Stomach (tissue), 8 donors: ENCODE measurements at regions not wholly inside any gene's neighbourhood (a gene's known extent, or its start where the extent isn't known, plus 50 kb on each side); places are given as distances from the start of the nearest gene placed in this dataset.

Experiments used
- DNase-seq, 2 donors: peaks; one replicate each; pipeline versions ENCODE4 v3.0.0 to v3.0.0-alpha.2; 2013 to 2019
- H3K27ac ChIP-seq, 5 donors: fragments of 200-600 bp in 4 of 5; sonication (generic) in 4 of 5; one replicate each; pipeline ENCODE4 v1.5.1; 2013 to 2019; ENCODE audit warnings: mild to moderate bottlenecking in 1 of 5, moderate library complexity in 1 of 5
- H3K27me3 ChIP-seq, 3 donors: fragments of 200-600 bp; sonication (generic); one replicate each; pipeline ENCODE4 v1.5.1; 2017 to 2019; ENCODE audit warnings: mixed run types in 1 of 3
- H3K36me3 ChIP-seq, 4 donors: fragments of 200-600 bp; sonication (generic); 1 replicate in 3 of 4; 2 replicates in 1 of 4; pipeline ENCODE4 v1.5.1; 2016 to 2019
- H3K4me1 ChIP-seq, 4 donors: fragments of 200-600 bp; sonication (generic); one replicate each; pipeline ENCODE4 v1.5.1; 2016 to 2019
- H3K4me3 ChIP-seq, 4 donors: fragments of 200-600 bp; sonication (generic) in 3 of 4; one replicate each; pipeline ENCODE4 v1.5.1; 2016 to 2019; ENCODE audit warnings: mild to moderate bottlenecking in 1 of 4
- H3K9me3 ChIP-seq, 4 donors: fragments of 200-600 bp; sonication (generic); one replicate each; pipeline ENCODE4 v1.5.1; 2016 to 2019
- EP300 ChIP-seq: sonication (generic); formaldehyde crosslinking; IDR thresholded peaks from one replicate; pipeline ENCODE4 v1.6.1; 2017; ENCODE audit warnings: antibody characterized with exemption
- POLR2A ChIP-seq, 4 donors: fragments of 450-650 bp; IDR thresholded peaks; one replicate each; pipeline ENCODE4 v1.6.1; 2016; ENCODE audit warnings: antibody characterized with exemption in 4 of 4, control low read depth in 2 of 4, mild to moderate bottlenecking in 1 of 4, moderate library complexity in 1 of 4
- POLR2AphosphoS5 ChIP-seq, 3 donors: sonication (generic); formaldehyde crosslinking; IDR thresholded peaks; one replicate each; pipeline ENCODE4 v1.6.1; 2016; ENCODE audit warnings: antibody characterized with exemption in 3 of 3
- WGBS, 5 donors: extraction: QIAGEN DNeasy Blood & Tissue Kit in 3 of 5; methylation state at CpG; one replicate each; pipeline versions ENCODE4 v1.1.5 to v1.1.7; 2013 to 2018; 5-methylcytosine and 5-hydroxymethylcytosine counted together
- intact Hi-C: fragments of 100-400 bp; cut with DNase I; formaldehyde crosslinking; loops from one replicate; pipeline ENCODE4 v1.15.1; 2023; ENCODE audit warnings: low total_unique reads
- TF ChIP-seq, protein P1 (sequence below), 7 experiments: fragments of 450-650 bp in 4 of 7; fragments of 200-600 bp in 3 of 7; sonication (generic) in 3 of 7; IDR thresholded peaks; one replicate each; pipeline ENCODE4 v1.5.1; 2016 to 2019; ENCODE audit warnings: antibody characterized with exemption in 7 of 7, control low read depth in 2 of 7, mild to moderate bottlenecking in 1 of 7
- donor health status: healthy with polysubstance abuse.
- donor health status: Bipolar disorder and iron deficiency.
- donor health status: healthy.

GRCh38 chr15:39442898-39443297 is 138.0 kb upstream of the THBS1 start:
- H3K36me3 ChIP-seq = no peaks in the 10 kb centered on the region
- H3K4me3 ChIP-seq = no peak overlapping the region
- DNase-seq = no peak
- H3K4me1 ChIP-seq = no peaks in the 10 kb centered on the region
- no peak for TF ChIP-seq EP300
- TF ChIP-seq, protein P1, sequence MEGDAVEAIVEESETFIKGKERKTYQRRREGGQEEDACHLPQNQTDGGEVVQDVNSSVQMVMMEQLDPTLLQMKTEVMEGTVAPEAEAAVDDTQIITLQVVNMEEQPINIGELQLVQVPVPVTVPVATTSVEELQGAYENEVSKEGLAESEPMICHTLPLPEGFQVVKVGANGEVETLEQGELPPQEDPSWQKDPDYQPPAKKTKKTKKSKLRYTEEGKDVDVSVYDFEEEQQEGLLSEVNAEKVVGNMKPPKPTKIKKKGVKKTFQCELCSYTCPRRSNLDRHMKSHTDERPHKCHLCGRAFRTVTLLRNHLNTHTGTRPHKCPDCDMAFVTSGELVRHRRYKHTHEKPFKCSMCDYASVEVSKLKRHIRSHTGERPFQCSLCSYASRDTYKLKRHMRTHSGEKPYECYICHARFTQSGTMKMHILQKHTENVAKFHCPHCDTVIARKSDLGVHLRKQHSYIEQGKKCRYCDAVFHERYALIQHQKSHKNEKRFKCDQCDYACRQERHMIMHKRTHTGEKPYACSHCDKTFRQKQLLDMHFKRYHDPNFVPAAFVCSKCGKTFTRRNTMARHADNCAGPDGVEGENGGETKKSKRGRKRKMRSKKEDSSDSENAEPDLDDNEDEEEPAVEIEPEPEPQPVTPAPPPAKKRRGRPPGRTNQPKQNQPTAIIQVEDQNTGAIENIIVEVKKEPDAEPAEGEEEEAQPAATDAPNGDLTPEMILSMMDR (IDR thresholded peaks at IDR 0.05) = no peak
- no peak for TF ChIP-seq POLR2A (IDR thresholded peaks at IDR 0.05)
- TF ChIP-seq POLR2AphosphoS5 (IDR thresholded peaks at IDR 0.05) = no peak
- H3K27me3 ChIP-seq = no peaks in the 10 kb centered on the region
- no peak overlapping the region for H3K27ac ChIP-seq
- H3K9me3 ChIP-seq = no peaks in the 10 kb centered on the region
- intact Hi-C loops = no loop called here
- 81 to 88% (median 86%) methylated on average over 2 of the region's 2 CpGs for WGBS, 5 donors

DNA sequence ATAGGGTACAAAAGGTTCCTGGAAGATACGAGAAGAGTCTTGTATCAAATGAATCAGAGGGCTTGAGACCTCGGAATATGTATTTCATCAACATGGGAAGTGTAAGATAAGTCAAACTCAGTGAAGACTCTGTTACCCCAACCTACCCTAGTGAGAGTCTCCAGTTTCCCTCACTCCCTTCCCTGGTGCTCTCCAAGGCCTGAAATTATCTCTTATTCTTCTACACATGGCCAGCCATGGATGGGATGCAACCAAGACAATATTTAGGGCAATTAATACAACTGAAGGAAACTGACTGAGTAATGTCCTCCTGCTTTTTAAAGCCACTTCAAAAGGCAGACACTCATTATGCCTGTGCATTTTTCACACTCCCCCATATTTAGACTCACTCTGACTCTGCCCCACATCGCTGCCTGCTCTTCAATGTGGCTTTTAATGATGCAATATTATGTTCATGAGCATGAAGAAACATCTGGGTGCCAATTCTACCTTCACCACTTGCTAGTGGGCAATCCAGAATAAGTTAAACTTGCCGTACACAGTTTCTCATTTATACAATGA is 137.1 kb upstream of the THBS1 start:
- no peak for TF ChIP-seq POLR2AphosphoS5 (IDR thresholded peaks at IDR 0.05)
- TF ChIP-seq, protein P1 (IDR thresholded peaks at IDR 0.05) = no peak
- no peak for TF ChIP-seq EP300
- no peak for TF ChIP-seq POLR2A (IDR thresholded peaks at IDR 0.05)
- H3K4me1 ChIP-seq = peaks cover 0 to 7% (median 0%) of the 10 kb centered on the region in 4 donors
- no peaks in the 10 kb centered on the region for H3K27me3 ChIP-seq
- H3K36me3 ChIP-seq = no peaks in the 10 kb centered on the region
- intact Hi-C loops = no loop called here
- WGBS, 5 donors = 90 to 97% (median 95%) methylated on average over 4 of the region's 4 CpGs
- no peak for DNase-seq
- no peaks in the 10 kb centered on the region for H3K9me3 ChIP-seq
- no peak overlapping the region for H3K27ac ChIP-seq
- H3K4me3 ChIP-seq = no peak overlapping the region

DNA sequence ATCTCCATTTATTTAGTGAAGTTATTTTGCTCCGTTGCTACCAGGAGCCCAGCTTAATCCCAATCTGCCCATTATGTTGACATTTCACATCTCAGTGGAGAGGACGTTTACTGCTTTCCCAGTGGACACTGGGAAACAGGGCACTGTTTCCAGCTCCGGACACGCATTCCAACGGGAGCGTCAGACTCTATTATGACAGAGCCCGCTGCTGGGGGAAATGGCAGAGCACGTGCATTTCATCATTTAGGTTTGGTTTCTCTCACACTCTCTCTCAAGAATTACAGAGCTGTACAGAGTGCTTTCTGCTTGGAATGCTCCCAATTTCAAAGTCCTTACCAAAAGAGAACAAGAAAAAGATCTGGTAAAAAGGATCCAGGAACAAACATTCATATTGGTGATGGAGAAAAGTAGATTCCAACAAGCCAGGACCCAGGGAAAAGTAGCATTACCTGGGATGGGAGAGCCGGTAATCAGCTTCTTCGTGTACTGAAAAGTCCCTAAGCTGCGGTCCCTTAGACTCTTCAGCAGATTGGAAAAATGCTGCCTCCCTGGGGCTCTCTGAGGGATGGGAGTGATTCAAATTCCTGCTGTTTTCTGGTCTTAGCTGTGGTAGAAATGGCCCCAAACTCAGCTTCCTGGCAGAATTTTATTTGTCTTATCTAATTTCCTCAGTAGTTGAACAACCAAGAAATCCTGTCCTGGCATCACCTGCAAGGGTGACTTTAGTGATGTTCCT is 136.0 kb upstream of the THBS1 start:
- TF ChIP-seq, protein P1 (IDR thresholded peaks at IDR 0.05) = no peak
- no peak for TF ChIP-seq EP300
- no peak for TF ChIP-seq POLR2AphosphoS5 (IDR thresholded peaks at IDR 0.05)
- TF ChIP-seq POLR2A (IDR thresholded peaks at IDR 0.05) = no peak
- no peaks in the 10 kb centered on the region for H3K36me3 ChIP-seq
- H3K4me1 ChIP-seq = peaks cover 0 to 13% (median 0%) of the 10 kb centered on the region in 4 donors
- WGBS, 5 donors = 69 to 81% (median 76%) methylated on average over 11 of the region's 11 CpGs
- DNase-seq = no peak
- H3K27ac ChIP-seq = peak overlapping the region in 1 of 5 donors; percentile 25
- intact Hi-C loops = no loop called here
- no peaks in the 10 kb centered on the region for H3K27me3 ChIP-seq
- H3K9me3 ChIP-seq = no peaks in the 10 kb centered on the region
- no peak overlapping the region for H3K4me3 ChIP-seq

- Histone ChIP-seq H3K27me3 (no peaks in the 10 kb centered on the region), H3K4me1 (peaks cover 0 to 13% (median 0%) of the 10 kb centered on the region in 4 donors), H3K27ac (no peak overlapping the region), H3K4me3 (no peak overlapping the region), H3K36me3 (no peaks in the 10 kb centered on the region), H3K9me3 (no peaks in the 10 kb centered on the region)
- 86 to 98% (median 93%) methylated on average over 2 of the region's 2 CpGs for WGBS, 5 donors
- DNase-seq = no peak
- TF ChIP-seq EP300 (no peak), POLR2A (IDR thresholded peaks at IDR 0.05) (no peak), POLR2AphosphoS5 (IDR thresholded peaks at IDR 0.05) (no peak)
- TF ChIP-seq, protein P1 (IDR thresholded peaks at IDR 0.05) = no peak
- intact Hi-C loops = no loop called here
Measured at GRCh38 chr15:39445931-39446330, 134.9 kb upstream of the THBS1 start.
